Uterus (tissue), 2 donors: ENCODE measurements at regions not wholly inside any gene's neighbourhood (a gene's known extent, or its start where the extent isn't known, plus 50 kb on each side); places are given as distances from the start of the nearest gene placed in this dataset.

Experiments
- POLR2A ChIP-seq, 2 donors: fragments of 450-650 bp; IDR thresholded peaks; one replicate each; pipeline ENCODE4 v1.6.1; 2016; ENCODE audit warnings: antibody characterized with exemption in 2 of 2, mild to moderate bottlenecking in 1 of 2, moderate library complexity in 1 of 2
- TF ChIP-seq, protein P1 (sequence below), 4 experiments: fragments of 200-600 bp in 2 of 4; fragments of 450-650 bp in 2 of 4; sonication (generic) in 2 of 4; IDR thresholded peaks; one replicate each; pipeline ENCODE4 v1.5.1; 2016 to 2019; ENCODE audit warnings: antibody characterized with exemption in 4 of 4, mild to moderate bottlenecking in 2 of 4, moderate library complexity in 1 of 4

DNA sequence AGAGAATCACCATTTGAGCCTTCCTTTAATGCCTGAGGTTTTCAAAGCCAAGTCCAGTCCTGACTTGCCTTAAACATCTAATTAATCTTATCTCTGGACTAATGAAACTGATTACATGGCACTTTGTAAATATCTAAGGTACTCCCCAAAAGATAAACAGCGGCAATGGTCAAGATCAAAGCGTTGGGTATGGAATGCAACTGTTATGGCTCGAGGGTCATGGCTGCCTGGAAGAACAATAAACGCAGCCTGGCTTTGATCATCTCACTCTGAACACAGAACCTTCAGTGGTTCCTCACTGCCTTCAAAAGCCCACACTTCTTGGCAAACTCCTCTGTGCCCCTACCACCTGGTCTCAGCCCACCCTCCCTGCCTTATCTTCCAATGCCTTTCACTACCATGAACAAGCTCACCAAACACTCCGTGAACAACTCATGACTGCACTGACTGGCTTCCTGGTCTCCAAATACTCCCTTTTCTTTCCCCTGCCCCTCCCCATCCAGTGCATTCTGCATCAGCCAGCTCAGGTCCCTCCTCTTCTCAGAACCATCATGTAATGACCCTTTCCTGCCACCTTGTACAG, 150.2 kb upstream of the NFE2L3 start:
- TF ChIP-seq, protein P1, sequence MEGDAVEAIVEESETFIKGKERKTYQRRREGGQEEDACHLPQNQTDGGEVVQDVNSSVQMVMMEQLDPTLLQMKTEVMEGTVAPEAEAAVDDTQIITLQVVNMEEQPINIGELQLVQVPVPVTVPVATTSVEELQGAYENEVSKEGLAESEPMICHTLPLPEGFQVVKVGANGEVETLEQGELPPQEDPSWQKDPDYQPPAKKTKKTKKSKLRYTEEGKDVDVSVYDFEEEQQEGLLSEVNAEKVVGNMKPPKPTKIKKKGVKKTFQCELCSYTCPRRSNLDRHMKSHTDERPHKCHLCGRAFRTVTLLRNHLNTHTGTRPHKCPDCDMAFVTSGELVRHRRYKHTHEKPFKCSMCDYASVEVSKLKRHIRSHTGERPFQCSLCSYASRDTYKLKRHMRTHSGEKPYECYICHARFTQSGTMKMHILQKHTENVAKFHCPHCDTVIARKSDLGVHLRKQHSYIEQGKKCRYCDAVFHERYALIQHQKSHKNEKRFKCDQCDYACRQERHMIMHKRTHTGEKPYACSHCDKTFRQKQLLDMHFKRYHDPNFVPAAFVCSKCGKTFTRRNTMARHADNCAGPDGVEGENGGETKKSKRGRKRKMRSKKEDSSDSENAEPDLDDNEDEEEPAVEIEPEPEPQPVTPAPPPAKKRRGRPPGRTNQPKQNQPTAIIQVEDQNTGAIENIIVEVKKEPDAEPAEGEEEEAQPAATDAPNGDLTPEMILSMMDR (IDR thresholded peaks at IDR 0.05) = no peak
- no peak for TF ChIP-seq POLR2A (IDR thresholded peaks at IDR 0.05)
